22Rv1 (cell line): ENCODE measurements at regions not wholly inside any gene's neighbourhood (a gene's known extent, or its start where the extent isn't known, plus 50 kb on each side); places are given as distances from the start of the nearest gene placed in this dataset.

ENCODE experiments used
- CTCF ChIP-seq: fragments of 450-650 bp; IDR thresholded peaks from 2 replicates; pipeline ENCODE4 v1.5.1; 2017; ENCODE audit warnings: mild to moderate bottlenecking
- ZFX ChIP-seq: fragments of 450-650 bp; IDR thresholded peaks from 2 replicates; pipeline ENCODE4 v1.6.1; 2017; ENCODE audit warnings: antibody characterized with exemption, borderline replicate concordance

- TF ChIP-seq CTCF (no peak), ZFX (no peak)
Observed at GRCh38 chr3:83218383-83219200, 1457.1 kb upstream of the GBE1 start.
